Activated CD4-positive, alpha-beta T cell treated with anti-CD3 and anti-CD28 coated beads, Interleukin-2, Interleukin-4, amounts not matched to agents 100 ng/mL and 50 ng/mL, durations not matched to agents 16 hours and 8 hours (primary cell): ENCODE measurements at regions not wholly inside any gene's neighbourhood (a gene's known extent, or its start where the extent isn't known, plus 50 kb on each side); places are given as distances from the start of the nearest gene placed in this dataset.

Source experiments
- DNase-seq: peaks from one replicate; pipeline ENCODE4 v3.0.0-alpha.2; 2020; ENCODE audit warnings: low spot score

DNA sequence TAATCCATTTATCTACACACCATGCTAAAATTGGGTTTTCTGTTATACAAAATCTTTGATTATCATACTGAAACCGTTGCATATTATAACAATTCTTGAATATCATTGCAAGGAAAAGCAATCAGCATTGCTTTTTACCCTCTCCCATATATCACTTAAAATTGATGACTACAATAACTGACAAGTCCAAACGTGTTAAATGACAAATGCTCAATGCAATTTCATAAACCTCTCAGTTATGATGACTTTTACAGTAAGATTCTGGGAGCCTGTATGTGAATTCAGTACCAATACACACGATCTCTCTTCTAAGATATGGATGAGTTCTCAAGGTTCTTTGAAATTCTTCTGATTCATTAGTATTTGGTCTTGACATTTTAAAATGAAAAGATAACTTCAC, 368.5 kb upstream of the TRIB2 start:
- DNase-seq, result no peak

DNA sequence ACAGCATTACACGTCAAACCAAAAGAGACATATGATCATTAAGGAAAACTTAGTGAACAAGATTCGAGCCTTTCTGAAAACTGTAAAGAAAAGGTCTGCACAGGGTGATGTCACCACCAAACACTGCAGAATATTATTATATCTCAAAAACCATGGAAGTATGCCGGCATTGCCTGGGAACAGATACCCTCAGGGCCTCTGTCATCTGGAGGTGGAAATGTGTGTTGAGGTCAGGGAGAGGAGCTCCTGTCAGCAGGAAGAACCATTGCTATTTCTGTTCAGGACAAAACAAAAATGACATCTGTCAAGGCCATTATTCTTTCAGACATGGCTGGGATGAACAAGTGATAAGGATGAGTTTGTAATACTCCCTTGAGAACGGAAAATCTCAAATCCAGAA, 365.9 kb upstream of the TRIB2 start:
- no peak for DNase-seq

DNA sequence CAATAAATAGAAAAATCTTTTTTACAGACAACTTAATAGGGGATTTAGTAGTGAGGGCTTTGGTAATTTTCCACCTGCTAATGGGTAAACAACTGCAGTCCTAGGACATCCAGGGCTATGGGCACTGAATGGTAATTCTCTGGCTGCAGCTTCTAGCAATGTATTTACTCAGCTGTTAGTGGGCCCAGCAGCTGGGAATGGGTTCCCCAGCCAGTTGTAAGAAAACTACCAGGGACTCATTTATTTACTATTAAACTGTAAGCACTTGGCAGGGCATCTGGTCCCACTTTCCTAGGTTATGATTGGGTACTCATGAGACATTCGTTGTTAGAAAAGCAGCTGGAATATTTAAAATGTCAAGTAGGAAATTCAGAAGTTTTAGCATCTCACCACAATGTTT, 363.8 kb upstream of the TRIB2 start:
- no peak for DNase-seq

DNA sequence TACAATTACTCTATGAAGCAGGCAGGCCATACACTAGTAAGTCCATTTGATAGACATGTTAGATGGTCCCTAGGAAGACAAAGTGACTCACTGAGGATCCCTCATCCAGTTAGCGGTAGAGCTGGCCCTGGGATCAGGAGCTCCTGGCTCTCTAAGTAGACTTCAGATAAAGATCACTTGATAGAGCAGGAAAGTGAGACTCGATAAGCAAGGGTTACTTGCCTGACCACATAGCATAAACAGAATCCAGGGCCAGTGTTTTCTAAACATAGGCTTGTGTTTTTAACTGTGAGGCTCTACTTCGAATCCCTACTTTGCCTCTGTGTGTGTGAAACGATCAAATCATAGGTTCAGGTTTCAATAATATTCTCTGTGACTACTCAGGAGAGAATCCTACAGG, 355.2 kb upstream of the TRIB2 start:
- no peak for DNase-seq

DNA sequence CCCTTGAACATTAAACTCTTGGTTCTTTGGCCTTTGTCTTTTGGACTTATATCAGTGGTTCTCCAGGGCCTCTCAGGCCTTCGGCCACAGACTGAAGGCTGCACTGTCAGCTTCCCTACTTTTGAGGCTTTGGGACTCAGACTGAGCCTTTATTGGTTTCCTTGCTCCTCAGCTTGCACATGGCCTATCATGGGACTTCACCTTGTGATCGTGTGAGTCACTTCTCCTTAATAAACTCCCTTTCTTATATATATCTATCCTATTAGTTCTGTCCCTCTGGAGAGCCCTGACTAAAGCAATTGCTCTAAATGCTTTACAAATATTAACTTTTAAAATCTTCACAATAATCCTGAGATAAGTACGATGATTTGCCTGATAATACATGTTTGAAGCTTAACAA, 353.6 kb upstream of the TRIB2 start:
- no peak for DNase-seq

DNA sequence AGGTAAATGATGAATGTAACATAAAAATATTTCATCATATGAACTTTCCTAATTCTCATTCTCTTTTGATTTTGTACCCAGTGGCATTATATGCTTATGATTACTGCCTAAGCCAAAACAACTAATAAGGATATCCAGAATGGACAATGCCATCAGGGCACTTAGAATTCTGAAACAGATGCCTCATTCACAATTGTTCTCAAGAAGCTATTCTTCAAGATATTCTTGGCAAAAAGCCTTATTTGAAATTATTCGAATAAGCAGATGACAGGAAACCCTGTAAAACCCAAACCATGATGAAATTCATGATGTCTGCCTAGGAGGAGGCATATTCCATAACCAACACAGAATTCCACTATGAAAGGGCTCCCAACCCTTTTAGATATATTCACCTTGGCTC, 353.2 kb upstream of the TRIB2 start:
- DNase-seq, result no peak

DNA sequence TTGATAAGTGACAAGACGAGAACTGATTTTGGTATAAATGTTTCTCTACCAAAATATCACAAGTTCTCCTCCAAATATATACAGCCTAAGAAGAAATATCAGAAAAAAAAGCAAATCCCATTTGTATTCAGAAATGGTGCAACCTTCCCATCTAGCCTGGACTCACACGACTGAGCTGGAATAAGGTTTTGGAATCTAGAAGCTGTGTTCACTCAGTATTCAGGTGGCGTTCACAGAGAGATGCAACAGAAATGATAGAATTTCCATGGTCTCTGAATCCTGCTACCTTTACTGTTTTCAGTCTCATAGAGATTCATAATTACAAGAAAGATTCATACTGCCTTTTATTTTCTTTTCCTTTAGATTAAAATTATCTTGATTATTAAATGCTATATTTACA, 347.2 kb upstream of the TRIB2 start:
- DNase-seq, result no peak

DNA sequence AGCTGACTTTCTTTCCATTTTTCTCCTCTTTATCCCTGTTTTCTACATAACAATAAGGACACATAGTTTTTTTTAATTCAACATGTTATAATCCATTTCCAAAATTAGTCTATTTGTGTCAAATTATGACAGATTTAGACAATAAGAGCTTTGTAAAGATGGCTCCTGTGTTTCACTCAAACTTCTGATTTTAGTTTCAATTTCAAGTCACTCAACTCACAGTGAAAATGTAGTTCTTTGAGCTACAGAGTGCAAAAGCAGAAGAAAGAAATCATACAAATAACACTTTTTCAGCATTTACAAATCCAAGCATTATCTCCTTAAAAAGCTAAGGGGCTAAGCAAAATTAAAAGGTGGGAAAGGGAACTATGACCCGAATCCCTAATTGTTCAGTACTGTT, 340.7 kb upstream of the TRIB2 start:
- no peak for DNase-seq

DNA sequence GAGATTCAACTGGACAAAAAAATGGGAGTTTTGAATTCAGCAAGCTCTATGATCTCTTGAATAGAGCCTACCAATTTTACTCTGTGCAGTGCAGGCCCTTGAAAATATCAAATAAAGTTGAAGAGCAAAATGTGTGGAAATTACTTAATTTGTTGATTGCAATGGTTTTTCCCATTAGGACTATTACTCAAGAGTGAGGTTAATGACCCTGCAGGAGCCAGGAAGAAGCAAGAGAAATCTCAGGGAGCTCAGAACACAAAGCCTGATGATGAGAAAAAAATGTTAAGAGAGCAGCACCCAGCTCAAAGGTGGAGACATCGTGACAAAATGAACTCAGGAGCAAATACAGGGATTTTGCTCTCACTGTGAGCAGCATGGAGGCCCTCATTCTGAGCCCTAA, 337.6 kb upstream of the TRIB2 start:
- DNase-seq, result no peak

DNA sequence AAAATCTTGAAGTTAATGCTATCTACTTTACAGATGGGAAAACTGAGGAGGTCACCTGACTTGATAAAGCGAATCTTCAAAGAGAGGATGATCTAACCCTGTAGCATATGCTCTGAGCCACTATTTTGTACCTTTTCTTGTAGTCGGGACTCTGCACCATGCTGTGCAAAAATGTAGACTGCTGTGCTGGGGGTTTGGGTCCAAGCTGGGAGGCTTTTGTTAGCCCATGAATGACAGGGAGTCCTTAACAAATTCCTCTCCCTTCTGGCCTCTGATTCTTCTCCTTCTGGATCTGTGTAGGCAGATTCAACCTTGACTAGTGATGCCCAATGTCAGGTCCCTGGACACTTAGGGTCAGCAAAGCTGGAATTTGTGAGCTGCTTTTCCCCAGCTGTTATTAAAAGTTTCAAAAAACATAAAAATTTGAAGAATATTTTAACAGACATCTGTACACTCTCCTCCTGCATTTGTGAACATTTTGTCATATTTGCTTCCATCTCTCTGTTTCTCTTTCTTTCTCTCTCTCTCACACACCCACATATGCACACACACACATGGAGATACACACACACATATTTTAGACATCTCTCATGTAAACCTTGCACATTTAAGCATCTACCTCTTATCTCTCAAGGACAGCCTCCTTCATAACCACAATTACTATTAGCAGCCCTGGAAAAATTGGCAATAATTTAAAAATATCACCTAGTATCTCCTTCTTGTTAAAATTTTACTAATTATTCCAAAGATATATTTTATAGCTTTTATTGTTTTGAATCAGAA, 335.0 kb upstream of the TRIB2 start:
- no peak for DNase-seq

DNA sequence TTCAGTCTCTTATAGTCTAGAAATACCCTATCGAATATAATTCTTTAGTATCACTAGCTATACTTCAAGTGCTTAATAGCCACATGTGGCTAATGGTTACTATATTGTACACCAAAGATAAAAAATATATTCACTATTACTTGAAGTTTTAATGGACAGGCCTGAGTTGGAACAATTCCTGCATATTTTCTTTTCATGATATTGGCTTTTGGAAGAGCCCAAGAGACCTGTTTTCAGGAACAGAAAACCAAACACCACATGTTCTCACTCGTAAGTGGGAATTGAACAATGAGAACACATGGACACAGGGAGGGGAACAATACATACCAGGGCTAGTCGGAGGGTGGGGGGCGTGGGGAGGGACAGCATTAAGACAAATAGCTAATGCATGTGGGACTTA, 334.4 kb upstream of the TRIB2 start:
- no peak for DNase-seq

DNA sequence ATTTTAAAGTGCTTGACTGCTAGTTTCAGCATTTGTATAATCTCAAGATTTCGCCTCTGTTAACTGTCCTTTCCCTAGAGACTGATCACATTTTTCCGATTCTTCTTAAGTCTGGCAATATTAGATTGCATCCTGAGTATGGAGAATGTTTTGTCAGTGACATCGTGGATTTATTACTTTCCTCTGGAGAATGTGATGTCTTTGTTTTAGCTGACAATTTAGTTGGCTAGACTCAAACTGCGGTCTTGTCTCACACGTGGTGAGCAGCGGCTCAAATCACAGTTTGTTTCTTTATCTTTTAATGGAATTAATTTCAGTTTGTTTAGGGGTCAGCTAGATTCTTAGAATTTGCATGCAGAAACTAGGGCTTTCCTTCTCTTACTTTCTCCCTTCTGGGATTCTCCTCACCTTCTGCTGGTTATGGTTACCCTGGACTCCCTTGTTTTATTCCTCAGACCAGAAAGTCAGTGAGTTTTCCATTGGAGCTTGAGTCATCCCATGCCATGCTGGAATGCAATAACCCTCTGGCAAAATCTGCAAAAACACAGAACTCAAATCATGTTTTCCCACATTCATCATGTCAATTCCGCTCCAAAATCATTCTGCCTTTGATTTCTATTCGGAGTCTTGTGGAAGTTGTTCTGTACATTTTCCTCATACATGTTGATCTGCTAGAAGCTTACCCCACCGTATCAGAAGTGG, 327.2 kb upstream of the TRIB2 start:
- no peak for DNase-seq

DNA sequence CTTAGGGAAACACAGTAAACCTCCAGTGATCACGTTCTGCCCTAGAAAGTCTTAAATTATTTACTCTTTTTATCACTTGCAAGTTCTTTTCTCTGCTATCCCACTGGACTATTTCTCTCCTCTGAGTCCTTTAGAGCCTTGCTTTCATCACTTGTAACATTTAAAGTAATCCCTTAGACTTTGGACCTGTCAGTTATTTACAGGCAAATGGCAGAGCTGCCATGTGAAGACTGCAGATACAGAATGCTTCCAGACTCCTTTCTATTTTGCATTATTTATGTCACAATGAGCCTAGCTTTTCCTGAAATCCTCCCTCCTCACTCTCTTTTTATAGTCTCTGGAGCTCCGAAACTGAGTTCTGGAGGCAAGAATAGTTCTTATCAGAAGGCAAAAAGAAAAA, 325.6 kb upstream of the TRIB2 start:
- DNase-seq, result no peak

DNA sequence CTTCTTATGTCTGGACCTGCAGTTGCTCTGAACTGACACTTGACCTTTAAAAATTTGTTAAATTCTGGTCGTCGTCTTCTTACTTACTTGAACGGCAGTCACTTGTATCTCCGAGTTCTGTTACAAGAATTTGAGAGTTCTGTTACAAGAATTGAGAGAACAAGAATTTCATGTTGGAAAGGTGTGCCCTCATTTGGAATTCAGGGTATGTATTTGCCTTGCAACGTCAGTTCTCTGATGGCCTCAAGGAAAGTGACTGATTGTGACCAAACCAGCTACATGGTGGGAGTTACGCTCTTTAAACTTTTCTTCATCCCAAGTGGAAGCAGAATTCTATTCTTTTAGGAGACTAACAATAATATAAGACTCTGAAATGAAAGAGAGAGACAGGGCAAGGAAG, 320.0 kb upstream of the TRIB2 start:
- DNase-seq, result no peak

DNA sequence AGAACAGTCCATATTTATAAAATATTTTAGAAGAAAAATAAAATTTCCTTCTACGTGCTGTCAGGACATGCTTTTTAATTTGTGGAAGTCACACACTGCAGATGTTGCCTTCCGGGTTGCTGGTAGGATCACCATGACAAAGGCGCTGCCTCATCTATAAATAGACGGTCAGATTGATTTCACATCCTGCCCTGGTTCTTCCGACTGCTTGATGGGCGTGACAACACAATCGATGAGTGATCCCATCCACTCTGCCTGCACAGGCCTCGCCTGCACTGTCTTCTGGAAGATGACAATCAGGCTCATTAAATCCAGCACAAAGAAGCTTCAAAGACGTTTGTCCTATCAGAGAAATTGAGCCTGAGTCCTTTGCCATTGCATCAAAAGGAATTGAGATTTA, 318.9 kb upstream of the TRIB2 start:
- DNase-seq, result no peak

DNA sequence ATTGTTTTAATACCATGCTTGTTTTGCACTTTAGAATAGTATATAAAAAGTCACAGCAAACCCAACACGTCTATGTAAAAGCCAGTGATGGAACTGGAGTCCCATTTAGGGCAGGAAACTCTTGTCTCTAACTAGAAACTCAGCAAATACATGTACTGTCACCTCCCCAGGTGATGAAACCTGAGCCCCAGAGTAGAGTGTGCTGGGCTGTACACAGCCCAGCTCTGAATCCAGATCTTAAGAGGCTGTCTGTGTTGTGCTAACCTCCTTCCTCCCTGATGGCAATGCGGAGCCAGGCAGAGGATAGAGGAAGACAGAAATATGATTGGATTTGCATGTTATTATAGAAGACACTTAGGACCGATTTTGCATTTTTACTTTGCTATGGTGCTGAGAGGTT, 317.5 kb upstream of the TRIB2 start:
- no peak for DNase-seq

DNA sequence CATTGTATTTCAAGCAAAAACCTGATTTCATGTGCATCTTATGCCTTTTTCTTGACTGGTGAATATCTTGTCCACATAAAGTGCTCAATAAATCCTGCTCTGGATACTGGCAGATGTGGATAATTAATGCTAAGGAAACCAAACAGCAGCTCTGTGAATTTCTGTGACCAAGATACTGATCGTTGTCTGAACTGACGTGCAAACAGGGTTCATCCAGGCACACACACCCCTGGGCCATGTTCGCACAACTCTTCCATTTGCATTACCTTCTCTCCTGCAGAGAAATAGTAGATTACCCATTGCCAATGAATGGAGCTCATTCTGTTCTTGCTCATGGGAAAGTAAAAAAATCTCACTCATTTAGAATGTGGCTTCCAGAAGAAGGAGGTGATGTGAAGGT, 316.2 kb upstream of the TRIB2 start:
- no peak for DNase-seq

DNA sequence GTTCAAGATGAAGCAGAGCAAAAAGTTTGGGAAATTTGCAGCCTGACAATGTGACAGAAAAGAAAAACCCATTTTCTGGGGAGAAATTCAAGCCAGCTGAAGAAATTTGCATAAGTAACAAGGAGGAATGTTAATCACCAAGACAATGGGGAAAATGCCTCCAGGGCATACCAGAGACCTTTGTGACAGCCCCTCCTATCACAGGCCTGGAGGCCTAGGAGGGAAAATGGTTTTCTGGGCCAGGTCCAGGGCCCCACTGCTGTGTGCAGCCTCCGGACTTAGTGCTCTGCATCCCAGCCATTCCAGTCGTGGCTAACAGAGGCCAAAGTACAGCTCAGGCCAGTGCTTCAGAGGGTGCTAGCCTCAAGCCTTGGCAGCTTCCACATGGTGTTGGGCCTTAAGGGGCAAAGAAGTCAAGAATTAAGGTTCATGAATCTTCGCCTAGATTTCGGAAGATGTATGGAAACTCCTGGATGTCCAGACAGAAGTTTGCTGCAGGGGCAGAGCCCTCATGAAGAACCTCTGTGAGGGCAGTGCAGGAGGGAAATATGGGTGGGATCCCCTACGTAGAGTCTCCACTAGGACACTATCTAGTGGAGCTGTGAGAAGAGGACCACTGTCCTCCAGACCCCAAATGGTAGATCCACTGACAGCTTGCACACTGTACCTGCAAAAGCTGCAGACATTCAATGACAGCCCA, 314.1 kb upstream of the TRIB2 start:
- no peak for DNase-seq

DNA sequence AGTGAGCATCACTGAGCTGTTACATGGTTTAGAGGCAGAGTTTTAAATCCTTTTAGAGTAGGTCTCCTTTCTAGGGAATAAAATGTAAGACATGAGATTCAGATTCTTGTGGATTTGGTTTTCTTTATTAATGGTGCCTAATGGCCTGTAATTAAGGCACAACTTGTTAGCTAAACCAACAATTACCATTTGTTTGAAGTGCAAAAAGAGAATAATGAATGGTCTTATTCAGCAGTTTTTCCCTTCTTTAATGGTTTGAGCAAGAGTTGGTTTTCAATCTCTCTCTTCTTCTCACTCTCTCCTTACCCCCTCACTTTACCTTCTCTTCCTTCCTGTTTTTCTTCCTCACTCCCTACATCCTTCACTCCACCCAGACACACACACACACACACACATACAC, 312.2 kb upstream of the TRIB2 start:
- no peak for DNase-seq

DNA sequence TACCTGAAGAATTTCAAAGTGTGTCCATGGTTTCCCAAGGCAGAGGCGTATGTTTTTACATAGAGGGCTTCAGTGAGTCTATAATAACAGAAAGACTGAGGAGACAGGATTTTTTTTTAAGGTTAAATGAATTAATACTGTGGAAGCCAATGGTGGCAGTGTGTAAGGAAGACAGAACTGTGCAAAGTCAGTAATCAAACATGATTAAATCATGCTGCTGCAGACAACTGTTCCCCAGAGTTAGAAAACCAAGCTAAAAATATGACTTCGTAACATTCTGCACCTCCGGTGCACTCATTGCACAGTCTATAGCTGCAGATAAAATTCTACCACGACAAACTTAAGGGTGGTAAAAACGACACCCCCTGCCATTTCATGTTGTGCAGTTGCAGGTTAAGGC, 309.6 kb upstream of the TRIB2 start:
- DNase-seq, result no peak

DNA sequence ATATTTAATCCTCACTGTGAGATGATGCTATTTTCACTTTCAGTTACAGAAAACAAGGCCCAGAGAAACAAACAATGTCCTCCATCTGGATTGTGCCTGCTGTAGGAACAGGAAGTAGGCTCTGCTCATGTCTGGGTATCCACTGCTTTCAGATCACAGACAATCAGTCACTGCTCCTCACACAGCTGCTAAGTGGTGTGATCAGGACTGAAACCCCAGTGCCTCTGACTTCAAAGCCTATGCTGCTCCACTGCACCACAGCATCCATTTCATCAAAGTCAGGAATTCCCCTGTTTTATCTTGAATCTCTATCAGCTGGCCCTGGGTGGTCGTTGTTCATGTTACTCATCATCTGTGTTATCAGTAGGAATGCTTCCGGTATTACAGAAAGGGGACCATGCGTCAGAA, 303.8 kb upstream of the TRIB2 start:
- peak; percentile 44 for DNase-seq

DNA sequence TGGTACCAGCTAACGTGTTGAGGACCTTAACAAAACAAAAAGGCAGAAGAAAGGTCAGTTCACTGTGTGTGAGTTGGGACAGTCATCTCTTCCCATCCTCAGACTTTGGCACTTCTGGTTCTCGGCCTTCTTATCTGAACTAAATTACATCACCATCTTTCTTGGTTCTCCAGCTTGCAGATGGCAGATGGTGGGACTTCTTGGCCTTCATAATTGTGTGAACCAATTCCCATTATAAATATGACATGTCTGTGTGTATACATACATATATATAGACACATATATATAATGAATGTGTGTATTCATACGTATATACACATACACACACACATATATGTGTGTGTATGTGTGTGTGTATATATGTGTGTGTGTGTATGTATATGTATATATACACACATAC, 301.2 kb upstream of the TRIB2 start:
- DNase-seq, result no peak

DNA sequence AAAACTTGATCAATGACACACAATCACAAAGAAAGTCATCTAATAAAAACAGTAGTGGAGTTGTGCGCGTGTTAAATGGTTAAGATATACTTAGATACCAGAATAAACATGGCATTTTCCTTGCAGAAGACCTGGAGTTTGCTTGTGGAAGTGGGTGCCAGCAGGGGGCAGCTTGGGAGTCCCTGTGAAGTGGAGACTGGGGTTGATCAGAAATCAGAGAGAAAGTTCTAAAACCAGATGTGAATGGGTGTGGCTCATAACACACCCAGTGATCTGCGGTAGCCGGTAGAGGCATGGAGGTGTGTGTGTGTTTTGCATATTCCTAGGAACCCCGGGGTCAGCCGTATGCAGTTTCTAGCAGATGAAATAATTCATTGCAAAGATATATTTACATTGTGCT, 300.1 kb upstream of the TRIB2 start:
- peak; percentile 46 for DNase-seq
